ENCODE measurements at regions not wholly inside any gene's neighbourhood (a gene's known extent, or its start where the extent isn't known, plus 50 kb on each side); places are given as distances from the start of the nearest gene placed in this dataset.

DNA sequence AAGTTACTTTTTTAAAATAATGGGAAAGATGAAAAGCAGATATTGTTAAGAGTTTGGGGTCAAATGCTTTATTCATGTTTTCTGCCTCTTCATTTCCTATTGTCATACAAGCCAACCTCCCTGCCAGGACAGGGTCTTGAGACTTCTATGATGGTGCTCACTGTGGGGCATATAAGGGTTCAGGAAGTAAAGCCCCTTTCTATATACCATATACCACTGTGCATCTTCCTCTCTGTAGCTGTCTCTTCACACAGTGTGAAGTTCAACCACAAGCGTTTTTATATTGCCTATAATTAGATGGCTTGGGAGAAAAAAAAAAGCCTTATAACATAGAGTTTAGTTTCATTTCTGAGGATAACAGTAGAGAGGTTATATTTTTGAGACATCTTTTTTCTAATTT lies 389.8 kb upstream of the SORCS1 start:
- DNase-seq (ENCODE audit: low read depth, low spot score) = no peak
- TF ChIP-seq, protein P1, sequence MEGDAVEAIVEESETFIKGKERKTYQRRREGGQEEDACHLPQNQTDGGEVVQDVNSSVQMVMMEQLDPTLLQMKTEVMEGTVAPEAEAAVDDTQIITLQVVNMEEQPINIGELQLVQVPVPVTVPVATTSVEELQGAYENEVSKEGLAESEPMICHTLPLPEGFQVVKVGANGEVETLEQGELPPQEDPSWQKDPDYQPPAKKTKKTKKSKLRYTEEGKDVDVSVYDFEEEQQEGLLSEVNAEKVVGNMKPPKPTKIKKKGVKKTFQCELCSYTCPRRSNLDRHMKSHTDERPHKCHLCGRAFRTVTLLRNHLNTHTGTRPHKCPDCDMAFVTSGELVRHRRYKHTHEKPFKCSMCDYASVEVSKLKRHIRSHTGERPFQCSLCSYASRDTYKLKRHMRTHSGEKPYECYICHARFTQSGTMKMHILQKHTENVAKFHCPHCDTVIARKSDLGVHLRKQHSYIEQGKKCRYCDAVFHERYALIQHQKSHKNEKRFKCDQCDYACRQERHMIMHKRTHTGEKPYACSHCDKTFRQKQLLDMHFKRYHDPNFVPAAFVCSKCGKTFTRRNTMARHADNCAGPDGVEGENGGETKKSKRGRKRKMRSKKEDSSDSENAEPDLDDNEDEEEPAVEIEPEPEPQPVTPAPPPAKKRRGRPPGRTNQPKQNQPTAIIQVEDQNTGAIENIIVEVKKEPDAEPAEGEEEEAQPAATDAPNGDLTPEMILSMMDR (IDR thresholded peaks at IDR 0.05; ENCODE audit: insufficient read depth, low read length, missing control alignments) = no peak
- CTCF ChIA-PET = no interaction called here
- POLR2A ChIA-PET = no interaction called here
- H3K4me3 ChIP-seq (ENCODE audit: low read depth, low read length) = no peak overlapping the region

DNA sequence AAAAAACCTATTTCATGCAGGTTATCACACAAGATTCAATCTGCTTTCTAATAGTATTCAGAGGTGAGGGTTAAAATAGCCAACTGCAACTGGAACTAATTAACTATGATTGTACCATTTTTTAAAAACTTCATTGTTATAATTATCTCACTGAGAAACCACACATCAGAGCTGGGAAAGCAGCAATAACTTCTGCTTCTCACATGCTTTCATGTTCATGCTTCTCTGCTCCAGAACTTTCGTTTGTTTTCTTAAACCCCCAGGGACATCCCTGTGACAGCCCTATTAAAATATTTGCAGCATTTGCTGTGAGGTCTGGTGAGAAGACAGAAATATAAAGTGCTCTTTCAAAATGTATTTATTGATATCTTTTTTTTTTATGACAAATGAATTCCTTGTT lies 389.0 kb upstream of the SORCS1 start:
- H3K4me3 ChIP-seq (ENCODE audit: low read depth, low read length) = no peak overlapping the region
- POLR2A ChIA-PET = no interaction called here
- peak; percentile 53 for DNase-seq (ENCODE audit: low read depth, low spot score)
- TF ChIP-seq, protein P1 (IDR thresholded peaks at IDR 0.05; ENCODE audit: insufficient read depth, low read length, missing control alignments) = no peak
- CTCF ChIA-PET = no interaction called here

DNA sequence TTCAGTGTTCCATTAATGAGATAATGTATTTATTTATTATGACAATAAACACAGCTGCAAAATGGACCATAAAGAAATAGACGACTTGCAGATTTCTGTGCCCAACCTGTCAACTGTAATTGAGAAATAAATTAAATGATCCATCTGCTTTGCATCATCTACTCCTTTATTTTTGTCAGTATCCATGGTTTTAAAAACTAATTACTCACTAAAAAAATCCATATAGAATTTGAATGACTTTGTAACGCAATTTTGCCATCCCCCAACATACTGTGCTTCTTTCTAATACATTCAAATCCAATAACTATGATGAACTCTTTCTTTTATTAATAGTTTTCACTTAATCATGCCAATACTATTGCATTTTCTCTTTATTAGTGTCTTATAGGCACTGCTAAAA lies 388.5 kb upstream of the SORCS1 start:
- ChIA-PET CTCF (no interaction called here), POLR2A (no interaction called here)
- H3K4me3 ChIP-seq (ENCODE audit: low read depth, low read length) = no peak overlapping the region
- TF ChIP-seq, protein P1 (IDR thresholded peaks at IDR 0.05; ENCODE audit: insufficient read depth, low read length, missing control alignments) = no peak
- DNase-seq (ENCODE audit: low read depth, low spot score) = no peak

DNA sequence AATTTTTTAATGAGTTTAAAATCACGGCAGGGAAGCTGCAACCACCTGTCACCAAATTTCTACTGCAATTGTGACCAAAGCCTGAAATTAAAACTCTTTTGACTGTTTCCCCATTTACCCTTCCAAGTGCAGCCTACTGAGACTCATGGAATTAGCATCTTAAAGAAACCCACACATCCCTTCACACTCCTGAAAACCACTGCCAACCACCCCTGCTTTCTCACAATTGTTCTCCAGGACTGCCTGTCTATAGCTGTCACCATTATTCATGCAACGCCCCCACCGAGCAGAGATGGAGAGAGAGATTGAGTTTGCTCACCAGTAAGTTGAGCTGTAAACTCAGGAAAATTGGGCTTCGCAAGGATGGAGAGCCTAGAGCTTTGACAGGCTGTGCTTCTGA lies 383.8 kb upstream of the SORCS1 start:
- CTCF ChIA-PET = no interaction called here
- TF ChIP-seq, protein P1 (IDR thresholded peaks at IDR 0.05; ENCODE audit: insufficient read depth, low read length, missing control alignments) = no peak
- POLR2A ChIA-PET = no interaction called here

DNA sequence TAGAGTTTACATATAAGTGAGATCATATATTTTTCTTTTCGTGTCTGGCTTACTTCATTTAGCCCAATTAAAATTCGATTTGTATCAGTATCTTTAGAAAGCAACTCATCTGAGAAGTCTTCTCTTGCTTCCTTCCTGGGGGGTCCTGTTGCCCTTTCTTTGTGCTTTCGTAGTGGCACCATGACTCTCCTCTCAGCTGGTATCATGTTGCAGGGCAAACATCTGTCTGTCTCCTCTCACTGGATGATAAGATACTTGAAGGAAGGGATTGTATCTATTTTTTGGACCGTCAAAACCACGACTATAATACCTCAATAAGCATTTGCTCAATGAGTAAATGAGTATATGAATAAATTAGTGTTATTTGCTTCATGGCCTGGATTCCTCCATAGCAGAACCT lies 382.5 kb upstream of the SORCS1 start:
- H3K4me3 ChIP-seq (ENCODE audit: low read depth, low read length) = no peak overlapping the region
- ChIA-PET CTCF (no interaction called here), POLR2A (no interaction called here)
- TF ChIP-seq, protein P1 (IDR thresholded peaks at IDR 0.05; ENCODE audit: insufficient read depth, low read length, missing control alignments) = no peak
- no peak for DNase-seq (ENCODE audit: low read depth, low spot score)

More for the DNA sequence above, 383.8 kb upstream of the SORCS1 start:
- DNase-seq (ENCODE audit: low read depth, low spot score) = no peak
- H3K4me3 ChIP-seq (ENCODE audit: low read depth, low read length) = no peak overlapping the region

DNA sequence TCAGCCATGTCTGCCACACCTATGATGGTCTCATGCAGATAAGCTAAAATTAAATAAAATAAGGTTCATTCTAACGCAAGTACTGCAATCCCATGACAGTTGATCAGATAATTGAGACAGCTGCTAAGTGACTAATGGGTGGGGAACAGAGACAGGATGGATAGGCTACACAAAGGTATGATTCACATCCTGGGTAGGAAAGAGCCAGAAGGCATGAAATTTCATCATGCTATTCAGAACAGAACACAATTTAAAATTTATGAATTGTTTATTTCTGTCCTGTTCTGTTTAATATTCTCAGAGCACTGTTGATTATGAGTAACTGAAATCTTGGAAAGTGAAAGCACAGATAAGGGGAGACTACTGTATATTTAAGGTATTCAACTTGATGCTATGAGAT lies 381.8 kb upstream of the SORCS1 start:
- CTCF ChIA-PET = no interaction called here
- H3K4me3 ChIP-seq (ENCODE audit: low read depth, low read length) = no peak overlapping the region
- TF ChIP-seq, protein P1 (IDR thresholded peaks at IDR 0.05; ENCODE audit: insufficient read depth, low read length, missing control alignments) = no peak
- peak; percentile 24 for DNase-seq (ENCODE audit: low read depth, low spot score)
- POLR2A ChIA-PET = no interaction called here

Measured in AG04449 (cell line).